SH-SY5Y (cell line): ENCODE measurements at regions not wholly inside any gene's neighbourhood (a gene's known extent, or its start where the extent isn't known, plus 50 kb on each side); places are given as distances from the start of the nearest gene placed in this dataset.

ENCODE experiments used
- GATA2 ChIP-seq: IDR thresholded peaks from 2 replicates; pipeline ENCODE4 v1.6.1; 2011; ENCODE audit warnings: mild to moderate bottlenecking, low read depth, low read length
- GATA3 ChIP-seq: IDR thresholded peaks from 2 replicates; pipeline ENCODE4 v1.6.1; 2011; ENCODE audit warnings: low read depth, mild to moderate bottlenecking, low read length, moderate library complexity

DNA sequence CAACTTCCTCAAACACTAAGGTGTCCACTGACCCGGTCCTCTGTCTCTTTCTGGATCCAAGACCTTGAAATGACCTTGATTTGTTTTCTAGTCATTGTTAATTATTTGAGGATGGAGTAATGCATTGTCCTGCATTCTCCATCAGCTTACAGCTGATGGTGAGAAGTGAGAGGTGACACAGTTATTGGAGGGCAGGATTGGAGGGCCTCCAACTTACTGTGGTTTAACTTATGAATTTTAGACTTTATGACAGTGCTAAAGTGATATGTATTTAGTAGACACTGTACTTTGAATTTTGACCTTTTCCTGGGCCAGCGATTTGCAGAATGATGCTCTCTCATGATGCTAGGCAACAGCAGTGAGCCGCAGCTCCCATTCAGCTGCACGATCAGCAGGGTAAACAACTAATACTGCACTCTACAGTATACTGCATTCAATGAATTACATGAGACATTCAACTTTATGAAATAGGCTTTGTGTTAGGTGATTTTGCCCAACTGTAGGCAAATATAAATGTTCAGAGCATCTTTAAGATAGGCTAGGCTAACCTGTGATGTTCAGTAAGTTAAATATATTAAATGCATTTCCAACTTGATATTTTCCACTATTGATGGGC is 200.0 kb upstream of the MEX3C start:
- TF ChIP-seq GATA2 (no peak), GATA3 (no peak)
